HG03159 (cell line): ENCODE measurements at regions not wholly inside any gene's neighbourhood (a gene's known extent, or its start where the extent isn't known, plus 50 kb on each side); places are given as distances from the start of the nearest gene placed in this dataset.
A peak's percentile ranks its signal among the peaks of the same experiment; 100 is the strongest.
"Not testable (repeated sequence)": the region's sequence is repeated elsewhere in the genome, so short reads cannot be mapped to it uniquely, and the experiment has no call there.

Experiments
- ATAC-seq: cut with Tn5 transposase; IDR thresholded peaks from one replicate; pipeline ENCODE4 v1.9.1; 2021; ENCODE audit warnings: mild to moderate bottlenecking, moderate library complexity; ENCODE audit not compliant: unreplicated experiment

GRCh38 chr2:8505311-8505920 lies 176.4 kb upstream of the ID2 start:
- no peak for ATAC-seq

GRCh38 chr2:8506746-8507145 lies 175.1 kb upstream of the ID2 start:
- ATAC-seq, result no peak

- no peak for ATAC-seq
Measured at GRCh38 chr2:8508766-8509165, 173.1 kb upstream of the ID2 start.

GRCh38 chr2:8509621-8510020 lies 172.2 kb upstream of the ID2 start:
- no peak for ATAC-seq

GRCh38 chr2:8510055-8510454 lies 171.8 kb upstream of the ID2 start:
- ATAC-seq, result not testable (repeated sequence)

GRCh38 chr2:8510519-8510918 lies 171.3 kb upstream of the ID2 start:
- no peak for ATAC-seq

- ATAC-seq, result no peak
Measured at GRCh38 chr2:8511868-8512612, 169.8 kb upstream of the ID2 start.

GRCh38 chr2:8513601-8514273 lies 168.1 kb upstream of the ID2 start:
- ATAC-seq, result no peak

- ATAC-seq, result no peak
Measured at GRCh38 chr2:8514274-8514662, 167.6 kb upstream of the ID2 start.

GRCh38 chr2:8514796-8515758 lies 166.8 kb upstream of the ID2 start:
- ATAC-seq, result peak; percentile 59

- ATAC-seq, result peak; percentile 41
Measured at GRCh38 chr2:8515864-8516533, 165.9 kb upstream of the ID2 start.

- ATAC-seq, result no peak
Measured at GRCh38 chr2:8517850-8518498, 163.9 kb upstream of the ID2 start.

GRCh38 chr2:8518979-8519668 lies 162.7 kb upstream of the ID2 start:
- no peak for ATAC-seq

GRCh38 chr2:8520791-8521344 lies 161.0 kb upstream of the ID2 start:
- ATAC-seq, result no peak

GRCh38 chr2:8522687-8523086 lies 159.2 kb upstream of the ID2 start:
- ATAC-seq, result no peak

- ATAC-seq, result no peak
Measured at GRCh38 chr2:8524388-8524787, 157.5 kb upstream of the ID2 start.

GRCh38 chr2:8524823-8525222 lies 157.0 kb upstream of the ID2 start:
- no peak for ATAC-seq

- ATAC-seq, result no peak
Measured at GRCh38 chr2:8525236-8525581, 156.6 kb upstream of the ID2 start.
